ENCODE measurements at regions not wholly inside any gene's neighbourhood (a gene's known extent, or its start where the extent isn't known, plus 50 kb on each side); places are given as distances from the start of the nearest gene placed in this dataset.
A peak's percentile ranks its signal among the peaks of the same experiment; 100 is the strongest.
"Not testable (repeated sequence)": the region's sequence is repeated elsewhere in the genome, so short reads cannot be mapped to it uniquely, and the experiment has no call there.

- H3K4me3 ChIP-seq (ENCODE audit: low read depth, low read length) = no peak overlapping the region
- H3K36me3 ChIP-seq = no peaks in the 10 kb centered on the region
- H3K4me1 ChIP-seq = peaks cover 3% of the 10 kb centered on the region
- no peaks in the 10 kb centered on the region for H3K27me3 ChIP-seq
- H3K9me3 ChIP-seq = no peaks in the 10 kb centered on the region
- no peak for TF ChIP-seq CTCF (IDR thresholded peaks at IDR 0.05; ENCODE audit: low read depth, low read length)
- no peak for DNase-seq
These were observed 259.5 kb upstream of the CHRM3 start for GRCh38 chr1:239126884-239127283.

- no peaks in the 10 kb centered on the region for H3K9me3 ChIP-seq
- no peaks in the 10 kb centered on the region for H3K27me3 ChIP-seq
- no peak for TF ChIP-seq CTCF (IDR thresholded peaks at IDR 0.05; ENCODE audit: low read depth, low read length)
- no peak overlapping the region for H3K4me3 ChIP-seq (ENCODE audit: low read depth, low read length)
- DNase-seq = no peak
- H3K4me1 ChIP-seq = peaks cover 3% of the 10 kb centered on the region
- H3K36me3 ChIP-seq = no peaks in the 10 kb centered on the region
These were observed 260.5 kb upstream of the CHRM3 start for GRCh38 chr1:239125893-239126292.

GRCh38 chr1:239125027-239125426, 261.3 kb upstream of the CHRM3 start:
- DNase-seq = peak; percentile 27
- no peaks in the 10 kb centered on the region for H3K36me3 ChIP-seq
- H3K4me1 ChIP-seq = peaks cover 3% of the 10 kb centered on the region
- H3K9me3 ChIP-seq = no peaks in the 10 kb centered on the region
- no peak for TF ChIP-seq CTCF (IDR thresholded peaks at IDR 0.05; ENCODE audit: low read depth, low read length)
- no peaks in the 10 kb centered on the region for H3K27me3 ChIP-seq
- no peak overlapping the region for H3K4me3 ChIP-seq (ENCODE audit: low read depth, low read length)

GRCh38 chr1:239123260-239123659, 263.1 kb upstream of the CHRM3 start:
- Histone ChIP-seq H3K27me3 (no peaks in the 10 kb centered on the region), H3K36me3 (no peaks in the 10 kb centered on the region), H3K9me3 (no peaks in the 10 kb centered on the region), H3K4me3 (ENCODE audit: low read depth, low read length) (no peak overlapping the region), H3K4me1 (peaks cover 3% of the 10 kb centered on the region)
- no peak for DNase-seq
- TF ChIP-seq CTCF (IDR thresholded peaks at IDR 0.05; ENCODE audit: low read depth, low read length) = no peak

- Histone ChIP-seq H3K9me3 (no peaks in the 10 kb centered on the region), H3K36me3 (no peaks in the 10 kb centered on the region), H3K4me1 (no peaks in the 10 kb centered on the region), H3K4me3 (ENCODE audit: low read depth, low read length) (no peak overlapping the region), H3K27me3 (no peaks in the 10 kb centered on the region)
- no peak for DNase-seq
- no peak for TF ChIP-seq CTCF (IDR thresholded peaks at IDR 0.05; ENCODE audit: low read depth, low read length)
These were observed 274.1 kb upstream of the CHRM3 start for GRCh38 chr1:239112101-239112935.

- DNase-seq = no peak
- Histone ChIP-seq H3K36me3 (no peaks in the 10 kb centered on the region), H3K9me3 (no peaks in the 10 kb centered on the region), H3K27me3 (no peaks in the 10 kb centered on the region), H3K4me1 (no peaks in the 10 kb centered on the region), H3K4me3 (ENCODE audit: low read depth, low read length) (no peak overlapping the region)
- TF ChIP-seq CTCF (IDR thresholded peaks at IDR 0.05; ENCODE audit: low read depth, low read length) = no peak
These were observed 278.7 kb upstream of the CHRM3 start for GRCh38 chr1:239107676-239108075.

- not testable (repeated sequence) for DNase-seq; H3K9me3 ChIP-seq; H3K27me3 ChIP-seq; H3K4me3 ChIP-seq (ENCODE audit: low read depth, low read length); H3K4me1 ChIP-seq; H3K36me3 ChIP-seq
These were observed 279.7 kb upstream of the CHRM3 start for GRCh38 chr1:239106689-239107088.

Data from BE2C (cell line).